HT-29 (cell line): ENCODE measurements at regions not wholly inside any gene's neighbourhood (a gene's known extent, or its start where the extent isn't known, plus 50 kb on each side); places are given as distances from the start of the nearest gene placed in this dataset.
"Not testable (repeated sequence)": the region's sequence is repeated elsewhere in the genome, so short reads cannot be mapped to it uniquely, and the experiment has no call there.

ENCODE experiments used
- DNase-seq: peaks from one replicate; pipeline ENCODE4 v3.0.0-alpha.2; 2015; ENCODE audit warnings: low spot score

DNA sequence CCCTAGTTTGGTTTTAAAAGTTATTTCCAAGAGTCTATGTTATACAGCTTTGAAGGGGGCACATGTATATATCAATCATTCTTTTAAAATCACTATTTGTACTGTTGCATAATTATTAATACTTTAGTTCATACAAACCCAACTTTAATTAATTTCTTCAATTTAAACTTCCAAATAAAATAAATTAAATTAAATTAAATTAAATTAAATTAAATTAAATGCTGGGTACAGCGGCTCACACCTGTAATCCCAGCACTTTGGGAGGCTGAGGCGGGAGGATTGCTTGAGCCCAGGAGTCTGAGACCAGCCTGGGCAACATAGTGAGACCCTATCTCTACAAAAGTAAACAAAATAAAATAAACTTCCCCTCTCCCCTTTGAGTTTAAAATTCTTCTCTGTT lies 98.9 kb upstream of the MYO10 start:
- not testable (repeated sequence) for DNase-seq

GRCh38 chr5:17037751-17038150 lies 101.7 kb upstream of the MYO10 start:
- DNase-seq: no peak

GRCh38 chr5:17039170-17039569 lies 103.1 kb upstream of the MYO10 start:
- DNase-seq: no peak

DNA sequence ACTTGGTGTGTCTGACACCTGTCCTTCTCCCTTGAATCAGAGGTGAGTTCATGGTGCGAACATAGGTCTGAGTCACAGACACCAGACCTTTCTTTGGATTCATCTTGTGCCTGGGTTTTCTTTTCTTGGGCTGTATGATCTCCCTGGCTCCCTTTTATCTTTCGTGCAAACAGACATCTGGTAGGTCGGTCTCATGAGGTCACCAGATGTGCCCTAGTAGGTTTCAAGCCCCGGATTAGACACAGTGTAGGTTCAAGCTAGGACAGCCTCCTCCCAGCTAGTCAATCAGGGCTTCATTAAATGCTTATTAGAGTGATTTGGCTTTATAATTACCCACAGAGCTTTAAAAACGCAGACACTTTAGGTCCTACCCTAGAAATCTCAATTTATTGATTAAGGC lies 106.0 kb upstream of the MYO10 start:
- no peak for DNase-seq

DNA sequence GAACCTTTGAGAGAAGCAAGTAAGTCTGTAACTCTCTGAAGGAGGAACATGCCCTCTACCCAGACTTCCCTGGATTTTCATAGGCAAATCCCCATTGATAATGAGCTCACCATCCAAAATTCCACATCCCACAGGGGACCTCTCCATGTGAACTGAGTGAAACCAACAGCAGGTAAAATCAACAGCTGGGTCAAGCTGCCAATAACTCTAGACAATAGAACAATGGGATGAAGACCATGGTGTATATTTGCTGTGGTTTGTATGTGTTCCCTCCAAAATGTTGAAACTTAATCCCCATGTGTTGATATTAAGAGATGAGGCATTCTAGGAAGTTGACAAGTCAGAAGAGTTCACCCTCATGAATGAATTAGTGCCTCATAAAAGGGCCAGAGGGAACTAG lies 110.2 kb upstream of the MYO10 start:
- DNase-seq: no peak

GRCh38 chr5:17050236-17050635 lies 114.1 kb upstream of the MYO10 start:
- no peak for DNase-seq

- no peak for DNase-seq
Observed at GRCh38 chr5:17054911-17055310, 118.8 kb upstream of the MYO10 start.

DNA sequence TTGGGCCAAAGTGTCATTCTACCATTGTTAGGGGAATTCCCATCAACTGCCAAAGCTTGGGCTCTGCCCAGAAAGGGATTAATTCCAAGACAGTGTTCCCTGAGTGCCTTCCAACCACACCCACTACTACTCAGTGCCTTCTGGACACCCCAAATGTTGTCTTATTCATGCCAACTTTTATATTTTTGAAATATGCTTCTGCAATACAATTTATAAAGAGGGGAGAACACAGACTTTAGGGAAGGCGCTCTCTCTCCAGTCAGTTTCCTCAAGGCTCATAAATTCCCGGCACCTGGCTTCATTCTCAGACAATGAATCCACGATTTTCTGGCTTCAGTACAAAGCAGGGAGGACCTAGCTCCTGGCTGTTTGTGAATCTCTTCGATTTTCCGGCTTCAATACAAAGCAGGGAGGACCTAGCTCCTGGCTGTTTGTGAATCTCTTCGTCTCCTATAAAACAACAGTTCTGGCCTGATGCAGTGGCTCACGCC lies 120.1 kb upstream of the MYO10 start:
- no peak for DNase-seq

- peak; percentile 31 for DNase-seq
Observed at GRCh38 chr5:17058438-17058837, 122.3 kb upstream of the MYO10 start.

DNA sequence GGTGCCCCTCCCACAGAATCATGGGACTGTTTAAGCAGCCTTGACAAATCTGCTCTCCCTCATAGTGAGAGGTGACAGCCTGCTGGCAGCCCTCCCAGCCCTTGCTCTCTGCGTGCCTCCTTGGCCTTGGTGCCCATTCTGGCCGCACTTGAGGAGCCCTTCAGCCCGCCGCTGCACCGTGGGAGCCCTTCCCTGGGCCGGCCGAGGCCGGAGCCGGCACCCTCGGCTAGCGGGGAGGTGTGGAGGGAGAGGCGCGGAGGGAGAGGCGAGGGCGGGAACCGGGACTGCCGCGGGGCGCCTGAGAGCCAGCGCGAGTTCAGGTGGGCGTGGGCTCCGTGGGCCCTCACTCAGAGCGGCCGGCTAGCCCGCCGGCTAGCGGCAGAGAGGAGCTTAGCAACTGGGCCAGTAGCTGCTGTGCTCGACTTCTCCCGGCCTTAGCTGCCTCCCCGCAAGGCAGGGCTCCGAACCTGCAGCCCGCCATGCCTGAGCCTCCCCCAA lies 125.9 kb upstream of the MYO10 start:
- DNase-seq: no peak

DNA sequence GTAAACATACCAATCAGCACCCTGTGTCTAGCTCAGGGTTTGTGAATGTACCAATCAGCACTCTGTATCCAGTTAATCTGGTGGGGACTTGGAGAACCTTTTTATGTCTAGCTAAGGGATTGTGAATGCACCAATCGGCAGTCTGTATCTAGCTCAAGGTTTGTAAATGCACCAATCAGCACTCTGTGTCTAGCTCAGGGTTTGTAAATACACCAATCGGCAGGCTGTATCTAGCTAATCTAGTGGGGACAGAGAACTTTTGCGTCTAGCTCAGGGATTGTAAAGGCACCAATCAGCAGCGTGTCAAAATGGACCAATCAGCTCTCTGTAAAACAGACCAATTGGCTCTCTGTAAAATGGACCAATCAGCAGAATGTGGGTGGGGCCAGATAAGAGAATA lies 126.7 kb upstream of the MYO10 start:
- DNase-seq: not testable (repeated sequence)

DNA sequence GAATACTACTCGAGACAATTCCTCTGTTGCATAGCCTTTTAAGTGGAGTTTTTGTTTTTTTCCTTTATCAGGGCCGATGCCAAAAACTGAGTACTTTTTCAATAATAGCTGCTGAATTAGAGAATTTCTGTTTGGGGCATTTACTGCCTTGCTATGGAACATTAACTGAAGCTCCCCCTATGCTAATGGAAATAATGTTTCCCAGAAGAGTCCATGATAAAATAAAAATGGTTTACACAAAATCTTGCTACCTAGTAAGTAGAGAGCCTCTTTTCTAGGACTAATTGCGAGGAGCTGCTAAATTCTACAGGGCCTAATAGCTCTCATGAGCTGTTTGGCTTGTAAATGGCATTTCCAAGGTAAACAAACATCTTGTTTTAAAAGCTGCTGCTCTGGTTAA lies 128.2 kb upstream of the MYO10 start:
- DNase-seq: no peak

- DNase-seq: no peak
Observed at GRCh38 chr5:17065458-17065857, 129.4 kb upstream of the MYO10 start.

DNA sequence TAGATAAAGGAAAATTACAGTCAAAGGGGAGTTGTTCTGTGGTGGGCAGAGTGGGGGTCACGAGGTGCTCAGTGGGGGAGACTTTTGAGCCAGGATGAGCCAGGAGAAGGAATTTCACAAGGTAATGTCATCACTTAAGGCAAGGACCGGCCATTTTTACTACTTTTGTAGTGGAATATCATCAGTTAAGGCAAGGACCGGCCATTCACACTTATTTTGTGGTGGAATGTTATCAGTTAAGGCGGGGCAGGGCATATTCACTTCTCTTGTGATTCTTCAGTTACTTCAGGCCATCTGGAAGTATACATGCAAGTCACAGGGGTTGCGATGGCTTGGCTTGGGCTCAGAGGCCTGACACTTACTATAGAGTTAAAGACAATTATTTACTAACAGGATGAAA lies 129.9 kb upstream of the MYO10 start:
- DNase-seq: not testable (repeated sequence)

DNA sequence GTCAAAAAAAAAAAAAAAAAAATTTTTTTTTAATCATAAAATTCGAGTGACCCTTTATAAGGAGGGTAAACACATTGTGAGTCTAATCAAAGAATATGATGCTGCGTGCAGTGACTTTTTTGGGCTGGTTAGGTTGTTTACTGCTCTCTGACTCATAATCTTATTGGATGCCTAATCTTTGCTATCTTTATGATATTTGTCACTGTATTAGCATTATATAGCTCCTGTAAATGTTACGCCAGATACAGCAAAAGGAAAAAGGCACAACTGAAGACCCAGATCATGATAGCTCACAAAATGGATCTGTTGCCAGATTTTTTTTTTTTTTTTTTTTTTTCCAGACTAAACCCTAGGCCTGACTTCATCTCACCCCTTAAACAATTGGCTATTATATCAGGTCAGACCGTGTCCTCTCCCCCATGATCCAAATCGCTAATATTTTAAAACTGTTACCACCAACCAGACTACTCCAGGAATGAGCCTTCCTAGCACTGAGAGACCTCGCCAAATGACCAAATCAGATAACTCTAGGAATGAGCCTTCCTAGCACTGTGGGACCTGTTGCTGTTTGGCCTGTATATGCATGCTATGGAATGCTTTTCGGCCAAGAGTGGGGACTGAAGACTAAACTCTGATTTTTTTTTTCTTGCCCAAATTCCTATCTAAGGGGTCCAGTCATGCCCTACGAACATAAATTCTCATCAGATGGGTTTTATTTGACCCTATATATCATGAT lies 131.7 kb upstream of the MYO10 start:
- DNase-seq: no peak

- DNase-seq: peak; percentile 58
Observed at GRCh38 chr5:17069995-17070511, 134.0 kb upstream of the MYO10 start.

DNA sequence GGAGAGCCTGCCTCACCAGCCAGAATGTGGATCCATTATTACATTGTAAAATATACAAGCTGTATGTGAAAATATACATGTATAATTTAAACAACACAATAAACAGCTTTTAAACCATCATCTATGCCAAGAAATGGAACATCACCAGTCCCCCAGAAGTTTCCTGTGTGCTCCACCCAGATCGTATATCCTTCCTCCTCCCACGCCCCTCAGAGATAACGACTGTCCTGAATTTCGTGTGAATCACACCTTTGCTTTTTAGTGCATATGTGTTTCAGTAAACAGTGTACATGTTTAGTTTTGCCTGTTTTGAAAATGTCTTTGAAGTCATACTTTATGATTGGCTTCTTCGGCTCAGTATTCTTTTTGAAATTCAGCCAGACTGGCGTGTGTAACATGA lies 134.6 kb upstream of the MYO10 start:
- DNase-seq: no peak

- DNase-seq: no peak
Observed at GRCh38 chr5:17075236-17075635, 139.1 kb upstream of the MYO10 start.

DNA sequence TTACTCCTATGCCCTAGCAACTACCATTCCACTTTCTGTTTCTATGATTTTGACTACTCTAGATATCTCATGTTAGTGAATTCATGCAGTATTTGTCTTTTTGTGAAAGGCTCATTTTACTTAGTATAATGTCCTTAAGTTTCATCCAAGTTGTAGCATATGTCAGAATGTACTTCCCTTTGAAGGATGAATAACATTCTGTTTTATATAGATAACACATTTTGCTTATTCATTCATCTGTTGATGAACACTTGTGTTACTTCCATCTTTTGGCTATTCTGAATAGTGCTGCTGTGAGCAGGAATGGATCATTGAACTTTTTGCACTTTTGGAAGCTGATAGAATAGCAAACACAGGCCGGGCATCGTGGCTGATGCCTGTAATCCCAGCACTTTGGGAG lies 140.2 kb upstream of the MYO10 start:
- no peak for DNase-seq

DNA sequence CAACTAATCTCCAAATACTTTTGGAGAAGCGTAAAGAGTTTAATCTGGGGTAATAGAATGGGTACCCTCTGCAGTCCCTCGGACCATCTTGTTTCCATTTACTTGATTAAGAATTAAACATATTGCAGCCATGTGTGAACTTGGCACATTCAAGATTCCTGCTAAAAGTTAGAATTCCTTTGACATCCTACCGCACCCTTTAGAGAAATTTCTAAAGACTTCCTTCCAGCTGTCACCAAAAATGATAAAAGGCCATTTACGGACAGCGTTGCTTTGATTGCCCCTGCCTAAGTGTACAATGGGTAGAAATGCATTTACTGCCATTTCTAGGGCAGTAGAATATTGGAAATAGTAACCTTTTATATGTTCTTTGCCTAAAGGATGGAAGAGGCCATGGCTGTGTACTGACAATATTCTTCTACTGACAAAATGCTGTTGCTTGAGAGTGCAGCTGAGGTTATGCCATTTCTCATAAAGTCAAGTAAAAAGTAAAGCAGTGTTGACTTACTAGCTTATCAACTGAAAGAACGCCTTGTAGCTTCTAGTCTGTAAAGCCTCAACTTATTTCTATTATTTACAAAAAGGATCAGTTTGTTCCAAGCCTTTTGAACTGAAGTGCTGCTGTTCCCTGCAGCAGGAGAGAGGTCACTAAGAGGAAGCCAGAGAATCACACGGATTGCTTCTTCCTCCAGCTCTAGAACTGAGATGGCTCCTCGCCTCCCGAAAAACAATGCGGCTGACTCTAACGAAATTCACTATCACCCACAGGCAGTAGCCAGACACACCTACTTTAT lies 139.8 kb upstream of the BASP1 start:
- no peak for DNase-seq

DNA sequence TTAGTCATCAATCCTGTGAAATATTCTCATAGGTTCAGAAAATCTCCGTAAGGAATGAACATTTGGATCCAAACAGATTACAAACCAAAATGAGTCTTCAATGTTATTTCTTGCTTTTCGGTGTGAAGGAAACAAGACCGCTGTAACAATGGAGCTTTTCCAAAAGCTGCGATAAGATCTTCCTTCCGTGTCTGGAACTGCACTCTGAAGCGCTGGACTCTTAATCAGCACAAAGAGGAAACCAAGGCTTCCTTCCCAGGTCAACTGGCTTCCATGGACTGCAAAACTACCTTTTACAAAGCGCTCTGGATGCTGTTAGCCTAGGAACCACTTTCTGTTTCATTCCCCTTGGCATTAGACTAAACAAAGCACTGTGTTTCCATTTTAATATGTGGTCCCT lies 137.9 kb upstream of the BASP1 start:
- DNase-seq: no peak

GRCh38 chr5:17080361-17080760 lies 137.1 kb upstream of the BASP1 start:
- DNase-seq: no peak

GRCh38 chr5:17081142-17081541 lies 136.3 kb upstream of the BASP1 start:
- DNase-seq: peak; percentile 19
